GM21381 (cell line): ENCODE measurements at regions not wholly inside any gene's neighbourhood (a gene's known extent, or its start where the extent isn't known, plus 50 kb on each side); places are given as distances from the start of the nearest gene placed in this dataset.
"Not testable (repeated sequence)": the region's sequence is repeated elsewhere in the genome, so short reads cannot be mapped to it uniquely, and the experiment has no call there.

Source experiments
- ATAC-seq: cut with Tn5 transposase; IDR thresholded peaks from one replicate; pipeline ENCODE4 v1.9.1; 2021; ENCODE audit warnings: mild to moderate bottlenecking, moderate library complexity; ENCODE audit not compliant: unreplicated experiment

GRCh38 chr2:17363846-17364245 is 154.4 kb downstream of the RAD51AP2 start:
- ATAC-seq = no peak

DNA sequence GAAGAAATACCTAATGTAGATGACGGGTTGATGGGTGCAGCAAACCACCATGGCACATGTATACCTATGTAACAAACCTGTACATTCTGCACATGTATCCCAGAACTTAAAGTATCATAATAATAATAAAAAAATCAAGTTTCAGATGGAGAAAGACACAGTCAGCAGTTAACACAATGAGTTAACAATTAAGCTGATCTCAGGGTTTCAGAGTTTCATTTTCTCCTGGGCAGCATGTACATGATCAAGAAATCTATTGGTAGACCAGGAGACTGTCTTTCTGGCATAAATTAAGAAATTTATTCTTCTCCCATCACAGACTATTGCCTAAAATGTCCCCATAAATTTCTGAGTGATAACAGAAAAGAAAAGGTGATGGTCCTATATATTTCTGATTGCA is 155.3 kb downstream of the RAD51AP2 start:
- ATAC-seq = no peak

DNA sequence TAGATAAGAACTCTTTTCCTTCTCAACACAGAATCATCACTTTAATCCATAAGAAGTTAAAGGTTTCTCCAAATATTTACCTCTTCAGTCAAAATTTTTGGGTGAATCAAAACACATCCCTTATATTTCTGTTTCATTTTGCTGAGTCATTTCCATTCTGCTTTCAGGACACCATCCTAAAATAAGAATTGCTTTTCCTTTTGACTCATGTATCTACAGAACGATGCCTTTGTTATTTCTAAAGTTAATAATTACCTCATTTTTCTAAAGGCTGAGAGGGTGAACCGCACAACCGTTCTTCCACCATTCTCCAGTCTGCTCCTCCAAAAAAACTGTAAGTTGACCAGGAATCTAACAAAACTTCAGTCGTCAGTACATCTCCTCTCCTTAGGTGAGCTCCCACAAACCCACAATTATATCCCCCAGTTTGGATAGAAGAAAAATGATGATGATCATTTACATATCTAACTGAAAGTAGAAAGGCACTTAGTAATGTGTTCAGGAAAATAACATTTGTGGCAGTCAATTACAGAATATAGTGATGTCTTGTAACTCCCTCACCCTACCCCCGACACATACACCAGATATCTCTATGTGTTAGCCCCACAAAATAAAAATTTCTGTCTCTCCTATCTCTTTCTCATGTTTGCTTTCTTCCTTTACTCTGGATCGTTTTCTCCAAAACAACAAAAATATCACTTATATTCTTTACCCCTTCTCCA is 162.5 kb downstream of the RAD51AP2 start:
- ATAC-seq = peak; percentile 69

DNA sequence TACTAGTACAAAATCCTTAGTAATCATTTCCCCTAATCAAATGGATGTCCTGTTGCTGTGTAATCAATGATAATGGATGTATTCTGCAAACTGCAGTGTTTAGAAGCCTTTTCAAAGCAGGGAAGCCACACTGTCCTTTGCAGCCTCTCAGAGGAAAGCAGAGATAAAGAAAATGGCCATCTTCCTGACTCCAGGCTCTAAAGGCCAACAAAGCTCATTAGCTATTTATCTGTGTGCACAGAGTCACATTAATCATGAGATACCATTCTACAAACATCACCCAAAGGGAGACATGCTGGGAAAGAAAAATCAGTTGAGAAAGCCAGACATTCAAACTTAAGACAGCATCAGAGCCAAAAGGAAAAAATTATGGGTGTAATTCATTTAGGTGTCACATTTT is 165.0 kb downstream of the RAD51AP2 start:
- no peak for ATAC-seq

- ATAC-seq = not testable (repeated sequence)
These were observed 175.5 kb downstream of the RAD51AP2 start for GRCh38 chr2:17342692-17343091.

DNA sequence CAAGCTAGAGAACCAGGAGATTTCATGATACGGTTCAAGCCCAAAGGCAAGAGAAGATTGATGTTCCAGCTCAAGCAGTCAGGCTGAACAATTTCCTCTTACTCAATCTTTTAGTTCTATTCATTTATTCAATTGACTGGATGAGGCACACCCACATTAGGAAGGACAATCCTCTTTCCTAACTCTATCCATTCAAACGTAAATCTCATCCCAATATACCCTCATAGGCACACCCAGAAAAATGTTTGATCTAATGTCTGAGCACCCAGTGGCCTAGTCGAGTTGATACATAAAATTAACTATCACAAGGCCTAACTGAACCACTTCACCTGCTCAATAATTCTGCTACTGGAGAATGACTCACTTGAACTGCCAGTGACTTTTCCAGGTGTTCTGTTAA is 180.7 kb downstream of the RAD51AP2 start:
- no peak for ATAC-seq

DNA sequence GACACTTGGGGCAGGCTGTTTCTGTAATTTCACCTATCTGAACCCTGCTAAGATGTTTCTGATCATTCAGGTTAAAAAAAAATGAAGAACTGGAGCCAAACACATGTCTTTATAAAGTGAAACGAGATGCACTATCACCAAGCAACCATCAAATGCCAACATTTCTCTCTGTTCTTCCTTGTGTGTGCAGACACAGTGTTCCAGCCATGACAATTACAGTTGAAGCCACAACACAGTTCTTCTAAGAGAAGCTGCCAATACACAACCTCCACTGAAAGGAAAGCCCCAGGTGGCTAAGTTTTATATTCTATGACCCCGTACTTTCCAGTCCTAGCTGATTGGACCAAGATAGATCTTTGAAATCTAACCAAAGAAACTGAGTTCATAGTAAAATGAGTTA is 181.8 kb downstream of the RAD51AP2 start:
- no peak for ATAC-seq

- ATAC-seq = no peak
These were observed 183.9 kb downstream of the RAD51AP2 start for GRCh38 chr2:17334300-17334699.

DNA sequence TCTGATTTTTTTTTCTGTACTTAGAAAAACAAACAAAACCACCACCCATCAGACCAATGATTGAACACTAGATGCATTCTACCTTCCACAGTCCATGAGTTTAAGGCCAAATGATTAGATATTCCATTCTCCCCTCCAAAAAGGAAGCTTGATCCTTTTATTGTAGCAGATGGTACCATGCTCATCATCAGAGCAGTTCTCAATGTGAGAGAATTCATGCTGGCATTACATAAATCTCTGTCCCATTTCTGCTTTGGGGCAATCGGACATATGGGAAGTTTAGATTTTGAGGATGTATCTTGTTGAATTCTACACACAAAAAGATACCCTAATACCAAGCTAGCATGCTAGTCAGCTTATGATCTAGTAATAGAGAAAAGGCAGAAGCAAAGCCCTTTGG is 186.6 kb downstream of the RAD51AP2 start:
- no peak for ATAC-seq

DNA sequence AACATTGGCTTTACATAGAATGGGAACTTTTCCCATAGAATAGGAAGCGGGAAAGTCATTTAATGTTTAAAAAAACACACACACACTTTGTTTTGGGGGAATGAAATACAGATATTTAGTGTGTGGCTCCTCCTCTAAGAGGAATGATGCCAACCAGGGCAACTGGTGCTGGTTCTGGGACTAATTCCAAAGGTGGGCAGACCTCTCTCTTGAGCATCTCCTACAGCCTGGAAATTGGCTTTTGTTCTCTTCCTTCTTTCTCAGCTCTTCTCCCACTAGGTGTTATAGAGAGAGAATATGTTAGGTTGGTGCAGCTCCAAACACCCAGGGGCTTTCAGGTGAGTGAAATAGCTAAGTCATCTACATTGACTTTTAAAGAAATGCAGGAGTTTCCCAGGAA is 190.1 kb downstream of the RAD51AP2 start:
- ATAC-seq = no peak

DNA sequence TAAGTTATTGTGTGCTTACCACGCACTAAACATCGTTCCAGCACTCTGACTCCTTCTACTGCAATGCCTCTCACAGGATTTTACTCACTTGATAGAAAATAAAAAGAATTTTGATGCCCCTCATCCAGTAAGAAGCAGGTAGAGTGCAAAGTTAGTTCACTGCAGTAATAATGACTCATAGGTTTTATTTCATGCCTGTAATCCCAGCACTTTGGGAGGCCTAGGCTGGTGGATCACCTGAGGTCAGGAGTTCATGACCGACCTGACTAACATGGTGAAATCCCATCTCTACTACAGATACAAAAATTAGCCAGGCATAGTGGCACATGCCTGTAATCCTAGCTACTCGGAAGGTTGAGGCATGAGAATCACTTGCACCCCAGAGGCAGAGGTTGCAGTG is 190.6 kb downstream of the RAD51AP2 start:
- no peak for ATAC-seq

DNA sequence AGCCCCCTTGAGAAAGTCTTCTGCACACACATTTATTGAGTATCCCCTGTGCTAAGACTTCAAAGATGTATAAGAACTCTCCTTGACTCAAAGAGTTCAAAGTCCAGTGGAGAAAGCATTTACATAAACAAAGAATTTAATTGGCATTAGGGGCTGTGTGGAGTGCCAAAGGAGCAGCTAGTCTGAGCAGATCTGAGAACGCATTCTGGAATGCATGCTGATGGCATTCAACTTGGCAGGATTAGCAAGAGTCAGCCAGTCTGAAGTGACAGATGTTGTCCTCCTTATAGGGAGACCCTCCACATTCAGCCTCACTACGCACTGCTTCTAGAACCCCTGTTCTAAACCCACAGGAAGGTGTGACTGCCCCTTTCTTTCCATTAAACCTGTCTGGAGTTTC is 191.5 kb downstream of the RAD51AP2 start:
- ATAC-seq = no peak

- no peak for ATAC-seq
These were observed 194.5 kb downstream of the RAD51AP2 start for GRCh38 chr2:17323697-17324096.

GRCh38 chr2:17322461-17322860 is 195.8 kb downstream of the RAD51AP2 start:
- ATAC-seq = no peak

GRCh38 chr2:17319090-17319489 is 199.2 kb downstream of the RAD51AP2 start:
- no peak for ATAC-seq

DNA sequence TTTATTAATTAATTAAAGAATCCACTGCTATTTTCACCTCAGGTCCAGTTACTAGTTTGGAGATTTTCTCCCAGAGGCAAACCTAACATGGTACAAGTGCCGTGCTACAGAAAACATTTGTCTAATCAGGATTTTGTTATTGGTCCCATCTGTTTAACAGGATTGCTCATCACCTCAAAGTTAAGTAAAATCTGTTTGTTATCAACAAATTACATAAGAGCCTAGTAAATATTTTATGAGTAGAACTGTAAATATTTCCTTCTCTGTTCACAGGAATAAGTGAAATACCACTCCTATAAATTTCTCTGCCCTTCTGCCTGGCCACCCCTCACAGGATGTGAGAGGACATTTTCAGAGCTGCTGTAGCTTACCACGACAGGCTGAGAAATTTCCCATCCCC is 200.2 kb downstream of the RAD51AP2 start:
- no peak for ATAC-seq

GRCh38 chr2:17317439-17317976 is 200.7 kb downstream of the RAD51AP2 start:
- no peak for ATAC-seq

DNA sequence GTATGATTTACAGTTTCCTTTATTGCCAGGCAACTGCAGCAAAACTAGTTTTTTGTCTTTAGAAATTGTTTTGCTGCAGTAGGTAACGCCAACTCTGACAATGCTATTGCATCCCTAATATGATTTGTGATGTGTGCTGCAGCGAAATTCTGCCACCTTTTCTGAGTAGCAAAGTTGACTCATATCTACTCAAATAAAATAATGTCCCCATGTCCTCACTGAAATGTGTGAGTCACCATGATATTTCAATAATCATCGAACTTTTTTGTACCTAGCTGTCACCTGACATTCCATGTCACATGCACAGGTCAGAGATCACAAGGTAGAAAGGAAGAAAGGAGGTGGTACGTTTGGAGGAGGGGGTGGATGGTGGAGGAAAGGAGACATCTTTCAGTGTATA is 205.0 kb downstream of the RAD51AP2 start:
- ATAC-seq = no peak

DNA sequence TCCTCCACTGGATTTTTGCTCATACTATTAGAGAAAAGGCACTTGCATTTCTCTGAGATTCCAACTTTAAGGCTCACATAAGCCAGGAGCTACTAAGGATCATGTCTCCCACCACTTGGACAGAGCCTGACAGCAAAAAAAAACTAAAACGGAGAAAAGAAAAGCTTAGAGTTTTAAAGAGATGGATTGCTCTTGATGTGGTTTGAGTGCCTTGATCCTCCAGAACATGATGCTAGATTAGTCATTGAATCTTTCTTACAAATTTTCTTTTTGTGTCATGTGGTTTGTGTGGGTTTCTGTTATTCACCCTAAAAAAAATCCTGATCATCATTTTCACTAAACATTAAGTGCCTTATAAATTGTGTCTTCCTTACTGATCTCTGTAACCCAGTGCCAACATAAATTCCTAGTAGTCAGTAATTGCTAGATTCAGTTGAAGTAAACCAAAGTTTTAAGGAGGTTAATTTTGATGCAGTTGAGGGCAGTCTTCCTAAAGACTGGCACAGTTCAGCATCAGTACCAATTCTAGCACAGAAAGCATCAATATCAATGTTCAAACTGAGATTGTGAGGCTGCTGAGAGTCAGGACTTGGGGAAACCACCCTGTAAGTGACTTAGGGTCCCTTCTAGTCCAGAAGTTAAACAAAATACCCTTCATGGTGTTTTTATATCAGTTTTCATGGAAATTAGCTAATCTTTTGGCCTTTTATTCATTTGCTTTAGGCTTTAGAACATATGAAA is 206.3 kb downstream of the RAD51AP2 start:
- ATAC-seq = no peak

DNA sequence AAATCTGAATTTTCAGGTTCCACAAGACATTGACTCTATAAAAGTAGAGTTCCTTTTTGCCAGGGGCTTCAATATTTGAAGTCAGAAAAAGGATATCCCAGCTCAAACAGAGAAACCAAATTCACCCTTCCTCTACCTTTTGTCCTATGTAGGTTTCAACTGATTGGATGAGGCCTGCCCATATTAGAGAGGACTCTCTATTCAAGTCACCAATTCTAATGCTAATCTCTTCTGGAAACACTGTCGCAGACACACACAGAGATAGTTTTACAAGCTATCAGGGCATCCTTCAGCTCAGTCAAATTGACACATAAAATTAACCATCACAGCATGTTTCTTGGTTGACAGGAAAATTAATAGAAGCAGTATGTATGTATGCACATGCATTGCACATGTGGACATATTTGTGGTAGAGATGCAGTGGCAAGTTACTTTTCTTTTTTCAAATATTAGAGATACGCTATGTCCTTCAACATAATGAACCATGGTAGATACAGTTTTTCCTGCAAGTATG is 207.1 kb downstream of the RAD51AP2 start:
- no peak for ATAC-seq

DNA sequence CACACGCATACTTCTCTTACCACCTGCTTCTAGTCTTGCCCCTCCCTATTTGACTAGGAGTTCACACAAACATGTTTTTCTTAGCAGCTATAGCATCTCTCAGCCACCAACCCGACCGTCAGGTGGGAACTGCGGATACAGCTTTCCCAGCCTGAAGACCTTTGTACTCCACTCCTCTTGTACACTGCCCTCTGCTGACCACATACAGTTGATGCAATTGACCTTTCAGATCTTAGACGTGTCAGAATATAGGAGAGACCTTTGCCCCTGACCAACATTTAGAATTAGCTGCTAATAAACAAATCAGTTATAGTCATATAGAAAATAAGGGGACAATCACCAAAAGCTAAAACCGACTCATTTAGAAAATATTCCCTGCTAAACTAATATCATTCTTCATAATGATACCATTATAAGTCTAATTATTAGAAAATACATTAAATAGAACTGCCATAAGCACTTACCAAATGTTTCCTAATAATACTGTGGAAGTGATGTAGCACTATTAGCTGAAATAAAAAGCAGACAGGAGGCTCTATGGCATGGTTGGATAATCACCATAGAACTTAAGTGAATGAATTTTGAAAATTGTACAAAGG is 208.4 kb downstream of the RAD51AP2 start:
- peak; percentile 81 for ATAC-seq

GRCh38 chr2:17309181-17309580 is 209.1 kb downstream of the RAD51AP2 start:
- ATAC-seq = no peak
